Common myeloid progenitor, CD34-positive (primary cell): ENCODE measurements at regions not wholly inside any gene's neighbourhood (a gene's known extent, or its start where the extent isn't known, plus 50 kb on each side); places are given as distances from the start of the nearest gene placed in this dataset.

Experiments
- CTCF ChIA-PET: fragments of 350-600 bp; sonication (Branson Sonifier 250); formaldehyde crosslinking; loops from one replicate; lab custom pipeline; 2021; ENCODE audit warnings: antibody characterized with exemption; lab: Charles Lee
- POLR2A ChIA-PET: fragments of 350-600 bp; sonication (Branson Sonifier 250); formaldehyde crosslinking; loops from one replicate; lab custom pipeline; 2021; ENCODE audit warnings: antibody characterized with exemption; lab: Charles Lee
- DNase-seq, 3 donors: peaks; one replicate each; pipeline versions ENCODE4 v3.0.0 to v3.0.0-alpha.2; 2013
- H3K27ac ChIP-seq, 2 experiments: 1 replicate in 1 of 2; 2 replicates in 1 of 2; pipeline ENCODE4 v1.7.0; 2013; ENCODE audit warnings: inconsistent platforms in 2 of 2, low read length in 2 of 2, mild to moderate bottlenecking in 2 of 2, low read depth in 1 of 2, moderate library complexity in 1 of 2; ENCODE audit not compliant: severe bottlenecking in 2 of 2, insufficient read depth in 1 of 2, poor library complexity in 1 of 2
- H3K27me3 ChIP-seq, 5 experiments: replicated peaks in 2 of 5; 1 replicate in 3 of 5; 2 replicates in 2 of 5; pipeline versions ENCODE4 v1.6.1 to v1.7.0; 2013; ENCODE audit warnings: low read length in 4 of 5, mild to moderate bottlenecking in 2 of 5, moderate library complexity in 2 of 5, inconsistent platforms in 1 of 5; ENCODE audit not compliant: insufficient read depth in 5 of 5, control insufficient read depth in 4 of 5
- H3K36me3 ChIP-seq, 4 experiments: 1 replicate in 2 of 4; 2 replicates in 2 of 4; pipeline versions ENCODE4 v1.6.1 to v1.7.0; 2013; ENCODE audit warnings: low read length in 3 of 4, control low read depth in 1 of 4, mild to moderate bottlenecking in 1 of 4; ENCODE audit not compliant: control insufficient read depth in 4 of 4, insufficient read depth in 4 of 4
- H3K4me1 ChIP-seq, 4 experiments: 1 replicate in 3 of 4; 2 replicates in 1 of 4; pipeline versions ENCODE4 v1.6.1 to v1.7.1; 2013; ENCODE audit warnings: low read length in 3 of 4, mild to moderate bottlenecking in 3 of 4, control low read depth in 1 of 4, inconsistent platforms in 1 of 4, moderate library complexity in 1 of 4; ENCODE audit not compliant: control insufficient read depth in 4 of 4, insufficient read depth in 4 of 4; ENCODE audit errors: control extremely low read depth in 1 of 4
- H3K4me3 ChIP-seq, 7 experiments: 1 replicate in 4 of 7; 2 replicates in 3 of 7; pipeline versions ENCODE4 v1.5.1 to v1.7.0; 2013; ENCODE audit warnings: mild to moderate bottlenecking in 7 of 7, low read length in 6 of 7, moderate library complexity in 6 of 7, inconsistent platforms in 2 of 7, low read depth in 2 of 7, control low read depth in 1 of 7; ENCODE audit not compliant: insufficient read depth in 4 of 7, control insufficient read depth in 1 of 7; ENCODE audit errors: extremely low read depth in 1 of 7
- H3K9me3 ChIP-seq, 5 experiments: 1 replicate in 4 of 5; 2 replicates in 1 of 5; pipeline versions ENCODE4 v1.6.1 to v1.7.1; 2013; ENCODE audit warnings: low read length in 4 of 5, mild to moderate bottlenecking in 2 of 5, inconsistent platforms in 1 of 5, low read depth in 1 of 5, moderate library complexity in 1 of 5; ENCODE audit not compliant: control insufficient read depth in 4 of 5, insufficient read depth in 2 of 5; ENCODE audit errors: control extremely low read depth in 1 of 5
- WGBS: methylation state at CpG from one replicate; pipeline ENCODE4 v1.1.5; 2013; ENCODE audit not compliant: insufficient coverage; 5-methylcytosine and 5-hydroxymethylcytosine counted together

DNA sequence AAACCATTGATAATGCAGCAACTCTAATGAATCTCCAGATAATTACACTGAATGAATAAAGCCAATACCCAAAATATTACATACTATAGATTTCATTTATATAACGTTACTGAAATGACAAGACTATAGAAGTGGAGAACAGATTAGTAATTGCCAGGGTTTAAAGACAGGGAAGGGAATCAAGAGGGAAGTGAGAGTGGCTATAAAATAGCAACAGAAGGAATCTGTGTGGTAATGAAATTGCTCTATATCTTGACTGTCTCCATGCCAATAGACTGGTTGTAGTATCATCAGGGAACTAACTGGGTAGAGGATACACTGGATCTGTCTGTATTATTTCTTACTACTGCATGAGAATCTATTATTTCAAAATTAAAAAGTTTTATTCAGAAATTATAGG lies 396.5 kb upstream of the RPS23 start:
- Histone ChIP-seq H3K27ac (no peak overlapping the region), H3K9me3 (peaks cover 0 to 16% (median 4%) of the 10 kb centered on the region in 5 experiments), H3K36me3 (no peaks in the 10 kb centered on the region), H3K4me3 (no peak overlapping the region), H3K27me3 (no peaks in the 10 kb centered on the region), H3K4me1 (peaks cover 3 to 13% (median 9%) of the 10 kb centered on the region in 4 experiments)
- no peak for DNase-seq
- no CpG with 5 or more reads among the region's 1 CpG for WGBS
- ChIA-PET CTCF (interaction anchor here (1.7 kb wide), 1 partner anchor 11 kb away, joined by 4 read pairs; no protein-coding TSS in a partner anchor), POLR2A (no interaction called here)

DNA sequence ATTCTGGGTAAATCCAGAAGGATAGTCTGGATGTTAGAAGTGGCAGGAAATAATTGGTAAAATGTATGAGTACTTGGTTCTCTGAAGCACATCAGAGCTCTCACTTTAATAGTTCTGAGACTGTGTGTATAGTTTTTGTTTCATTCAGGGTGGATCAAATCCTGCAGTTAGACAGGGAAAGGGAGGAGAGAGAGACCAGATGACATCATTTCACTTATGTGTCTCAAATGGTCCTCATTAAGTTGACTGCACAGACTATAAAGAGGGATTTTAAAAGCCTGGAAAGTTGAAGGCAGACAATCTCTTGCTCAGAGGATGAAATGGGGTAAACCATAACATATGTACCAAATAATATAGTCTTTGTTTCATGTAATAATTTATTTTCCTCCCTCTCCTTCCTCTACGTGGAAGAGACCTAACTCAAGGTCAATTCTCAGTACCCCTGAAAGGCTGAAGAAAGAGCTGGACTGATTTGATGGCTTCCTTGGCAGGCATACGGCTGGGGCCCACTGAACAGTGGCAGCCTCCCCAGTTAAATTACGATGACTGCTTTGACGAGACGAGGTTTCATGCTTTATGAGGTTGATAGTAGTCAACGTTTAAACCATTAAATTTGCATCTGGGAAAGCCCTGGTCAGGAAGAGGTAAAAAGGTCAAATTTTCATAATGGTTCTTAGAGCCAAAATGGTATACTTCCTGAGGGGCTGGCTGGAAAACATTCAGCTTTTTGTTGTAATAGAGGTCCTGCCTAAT lies 395.1 kb upstream of the RPS23 start:
- no peaks in the 10 kb centered on the region for H3K36me3 ChIP-seq
- 95% methylated on average over 6 of the region's 6 CpGs for whole genome bisulfite sequencing
- ChIA-PET CTCF (interaction anchor here (1.7 kb wide), 1 partner anchor 9 kb away, joined by 4 read pairs; no protein-coding TSS in a partner anchor), POLR2A (no interaction called here)
- H3K27ac ChIP-seq = no peak overlapping the region
- H3K4me1 ChIP-seq = peaks cover 3 to 13% (median 9%) of the 10 kb centered on the region in 4 experiments
- H3K27me3 ChIP-seq = no peaks in the 10 kb centered on the region
- H3K9me3 ChIP-seq = peaks cover 0 to 16% (median 4%) of the 10 kb centered on the region in 5 experiments
- DNase-seq = no peak
- no peak overlapping the region for H3K4me3 ChIP-seq

GRCh38 chr5:82670692-82671091 lies 392.5 kb upstream of the RPS23 start:
- Histone ChIP-seq H3K27me3 (no peaks in the 10 kb centered on the region), H3K27ac (no peak overlapping the region), H3K4me1 (no peaks in the 10 kb centered on the region), H3K9me3 (peaks cover 0 to 10% (median 4%) of the 10 kb centered on the region in 5 experiments), H3K4me3 (no peak overlapping the region), H3K36me3 (no peaks in the 10 kb centered on the region)
- POLR2A ChIA-PET = no interaction called here
- 100% methylated on average over 1 of the region's 3 CpGs for WGBS
- CTCF ChIA-PET = interaction anchor here (0.7 to 1.7 kb wide), 2 partner anchors 12 to 50 kb away, joined by 3 to 5 read pairs; no protein-coding TSS in a partner anchor
- no peak for DNase-seq

DNA sequence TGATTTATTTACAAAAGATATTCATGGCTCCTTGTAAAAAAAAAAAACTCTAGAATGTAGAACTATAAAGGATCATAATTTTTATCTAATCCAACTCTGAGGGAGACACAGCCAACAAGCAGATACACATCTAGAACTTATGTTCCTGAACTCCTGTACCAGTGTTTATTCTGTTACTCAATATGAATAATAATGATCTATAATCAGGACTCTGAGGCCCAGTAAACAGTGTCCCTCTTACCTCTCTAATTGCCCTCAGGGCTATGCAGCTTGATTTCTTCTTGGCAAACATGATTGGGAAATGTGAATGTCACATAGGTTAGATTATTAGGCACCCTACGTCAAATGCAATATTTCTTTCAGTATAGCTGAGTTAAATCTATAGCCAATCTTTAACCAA lies 391.6 kb upstream of the RPS23 start:
- Histone ChIP-seq H3K27me3 (no peaks in the 10 kb centered on the region), H3K4me3 (no peak overlapping the region), H3K4me1 (peaks cover 0 to 2% (median under 1%) of the 10 kb centered on the region in 4 experiments), H3K27ac (no peak overlapping the region), H3K9me3 (peaks cover 0 to 6% (median 0%) of the 10 kb centered on the region in 5 experiments), H3K36me3 (no peaks in the 10 kb centered on the region)
- ChIA-PET CTCF (no interaction called here), POLR2A (interaction anchor here (0.7 kb wide), 2 partner anchors 42 to 79 kb away, joined by 3 to 8 read pairs; no protein-coding TSS in a partner anchor)
- DNase-seq = no peak
- no CpG with 5 or more reads among the region's 1 CpG for WGBS

- POLR2A ChIA-PET = no interaction called here
- Histone ChIP-seq H3K36me3 (no peaks in the 10 kb centered on the region), H3K27ac (no peak overlapping the region), H3K4me1 (peaks cover 0 to 9% (median 3%) of the 10 kb centered on the region in 4 experiments), H3K9me3 (no peaks in the 10 kb centered on the region), H3K4me3 (no peak overlapping the region), H3K27me3 (no peaks in the 10 kb centered on the region)
- CTCF ChIA-PET = interaction anchor here (1.1 kb wide), 1 partner anchor 9 kb away, joined by 3 read pairs; no protein-coding TSS in a partner anchor
- WGBS = 100% methylated on average over 1 of the region's 2 CpGs
- no peak for DNase-seq
These were observed 388.2 kb upstream of the RPS23 start for GRCh38 chr5:82666312-82666711.

DNA sequence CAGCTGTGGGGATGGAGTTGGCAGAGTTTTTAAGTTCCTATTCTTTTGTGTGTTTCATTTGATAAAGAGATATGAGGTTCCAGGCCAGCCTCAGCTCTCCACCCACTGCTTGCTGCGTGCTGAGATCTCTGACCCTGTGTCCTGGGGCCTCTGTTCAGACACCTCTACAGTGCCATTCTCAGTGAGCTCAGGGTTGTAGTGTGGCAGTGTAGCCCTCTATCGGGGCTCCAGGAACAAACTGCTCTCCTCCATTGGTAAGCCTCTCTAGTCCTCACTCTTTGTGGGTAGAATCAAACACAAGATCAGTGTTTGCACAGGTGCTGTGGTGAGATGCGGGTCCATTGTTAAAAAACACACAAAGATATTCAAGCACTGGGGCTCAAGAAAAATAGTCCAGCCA lies 386.6 kb upstream of the RPS23 start:
- CTCF ChIA-PET = interaction anchor here (0.9 to 1.4 kb wide), 2 partner anchors 9 to 809 kb away, joined by 3 to 4 read pairs; no protein-coding TSS in a partner anchor
- Histone ChIP-seq H3K36me3 (no peaks in the 10 kb centered on the region), H3K27ac (no peak overlapping the region), H3K9me3 (no peaks in the 10 kb centered on the region), H3K27me3 (no peaks in the 10 kb centered on the region), H3K4me1 (peaks cover 0 to 9% (median 3%) of the 10 kb centered on the region in 4 experiments), H3K4me3 (no peak overlapping the region)
- POLR2A ChIA-PET = no interaction called here
- DNase-seq = peak in 1 of 3 donors; percentile 6
- WGBS = 67% methylated on average over 2 of the region's 3 CpGs

DNA sequence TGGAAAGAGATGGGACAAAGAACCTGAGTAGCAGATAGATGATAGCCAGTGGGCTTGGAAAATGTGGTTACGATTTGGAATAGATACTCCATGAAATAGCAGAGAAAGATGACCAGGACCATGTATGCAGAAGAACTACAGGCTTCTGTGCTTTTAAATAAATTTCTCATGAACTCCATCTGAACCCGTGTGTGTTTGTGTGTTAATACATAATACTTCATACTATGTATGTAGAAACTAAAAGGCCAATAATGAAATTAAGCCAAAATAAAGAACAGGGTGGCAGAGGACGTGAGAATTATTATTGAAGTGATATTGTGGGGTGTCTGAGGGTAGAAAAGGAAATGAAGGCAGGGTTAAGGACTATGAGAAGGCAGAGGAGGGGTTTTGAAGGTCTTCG lies 385.1 kb upstream of the RPS23 start:
- WGBS = 89% methylated on average over 3 of the region's 4 CpGs
- Histone ChIP-seq H3K36me3 (no peaks in the 10 kb centered on the region), H3K27ac (no peak overlapping the region), H3K9me3 (no peaks in the 10 kb centered on the region), H3K4me1 (peaks cover 0 to 9% (median 3%) of the 10 kb centered on the region in 4 experiments), H3K4me3 (no peak overlapping the region), H3K27me3 (no peaks in the 10 kb centered on the region)
- DNase-seq = no peak
- CTCF ChIA-PET = interaction anchor here (1.4 kb wide), 1 partner anchor 11 kb away, joined by 4 read pairs; no protein-coding TSS in a partner anchor
- POLR2A ChIA-PET = interaction anchor here (0.7 kb wide), 1 partner anchor 680 kb away, joined by 5 read pairs; no protein-coding TSS in a partner anchor
